ENCODE measurements at regions not wholly inside any gene's neighbourhood (a gene's known extent, or its start where the extent isn't known, plus 50 kb on each side); places are given as distances from the start of the nearest gene placed in this dataset.

DNA sequence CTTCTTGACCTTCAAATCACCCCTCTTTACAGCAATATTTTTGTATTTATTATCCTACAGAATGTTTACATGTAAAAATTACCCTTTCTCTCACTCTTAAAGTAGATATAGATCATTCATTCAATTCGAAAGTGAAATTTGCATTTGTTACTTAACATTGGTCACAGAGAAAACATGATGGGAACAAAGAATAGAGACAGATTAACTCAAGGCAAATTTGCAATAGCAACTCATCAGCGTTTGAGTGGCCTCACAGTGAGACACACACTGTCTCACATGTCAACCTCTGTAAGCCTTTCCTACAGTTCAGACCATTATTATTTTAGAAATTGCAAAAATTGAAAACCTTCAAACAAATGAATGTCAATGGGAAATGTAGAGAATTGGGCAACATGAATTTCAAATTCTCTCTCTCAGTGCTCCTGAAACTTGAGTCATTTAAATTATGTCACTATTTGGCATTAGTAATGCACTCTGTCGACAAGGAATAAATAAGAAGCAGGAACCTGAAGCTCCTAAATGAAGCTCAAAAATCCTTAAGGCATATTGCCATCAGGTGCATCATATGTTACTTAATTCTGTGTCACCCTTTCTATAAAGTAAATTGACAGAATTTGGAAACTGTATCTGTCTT, 148.3 kb upstream of the ANXA10 start:
- H4K20me1 ChIP-seq (ENCODE audit: insufficient read depth, low read length) = no peaks in the 10 kb centered on the region
- DNase-seq (ENCODE audit: insufficient read length, low spot score, missing footprints) = no peak

GRCh38 chr4:167944721-167945120, 147.6 kb upstream of the ANXA10 start:
- H3K27ac ChIP-seq (ENCODE audit: low read depth, low read length) = no peak overlapping the region
- H3K4me1 ChIP-seq (ENCODE audit: insufficient read depth, low read length) = no peaks in the 10 kb centered on the region
- H3K27me3 ChIP-seq (ENCODE audit: insufficient read depth, low read length) = no peaks in the 10 kb centered on the region
- H3K79me2 ChIP-seq (ENCODE audit: insufficient read depth, low read length) = no peaks in the 10 kb centered on the region
- H2AFZ ChIP-seq (ENCODE audit: low read length) = no peak overlapping the region
- no peak overlapping the region for H3K4me3 ChIP-seq (ENCODE audit: insufficient read depth, low read length)
- no peaks in the 10 kb centered on the region for H3K9me3 ChIP-seq (ENCODE audit: low read depth, low read length)
- H4K20me1 ChIP-seq (ENCODE audit: insufficient read depth, low read length) = no peaks in the 10 kb centered on the region
- no peak for TF ChIP-seq CTCF (IDR thresholded peaks at IDR 0.05; ENCODE audit: extremely low read depth, low read depth, low read length)
- no peak for DNase-seq (ENCODE audit: insufficient read length, low spot score, missing footprints)
- no peaks in the 10 kb centered on the region for H3K36me3 ChIP-seq (ENCODE audit: insufficient read depth, low read length)
- no peak overlapping the region for H3K4me2 ChIP-seq (ENCODE audit: insufficient read depth, low read length)

More for the DNA sequence above, 148.3 kb upstream of the ANXA10 start:
- no peak for TF ChIP-seq CTCF (IDR thresholded peaks at IDR 0.05; ENCODE audit: extremely low read depth, low read depth, low read length)
- no peaks in the 10 kb centered on the region for H3K9me3 ChIP-seq (ENCODE audit: low read depth, low read length)
- no peak overlapping the region for H2AFZ ChIP-seq (ENCODE audit: low read length)
- H3K4me1 ChIP-seq (ENCODE audit: insufficient read depth, low read length) = no peaks in the 10 kb centered on the region
- H3K27ac ChIP-seq (ENCODE audit: low read depth, low read length) = no peak overlapping the region
- no peaks in the 10 kb centered on the region for H3K27me3 ChIP-seq (ENCODE audit: insufficient read depth, low read length)
- no peak overlapping the region for H3K4me2 ChIP-seq (ENCODE audit: insufficient read depth, low read length)
- H3K4me3 ChIP-seq (ENCODE audit: insufficient read depth, low read length) = no peak overlapping the region
- no peaks in the 10 kb centered on the region for H3K79me2 ChIP-seq (ENCODE audit: insufficient read depth, low read length)
- no peaks in the 10 kb centered on the region for H3K36me3 ChIP-seq (ENCODE audit: insufficient read depth, low read length)

- no peak overlapping the region for H2AFZ ChIP-seq (ENCODE audit: low read length)
- H3K4me3 ChIP-seq (ENCODE audit: insufficient read depth, low read length) = no peak overlapping the region
- H3K79me2 ChIP-seq (ENCODE audit: insufficient read depth, low read length) = no peaks in the 10 kb centered on the region
- no peak overlapping the region for H3K27ac ChIP-seq (ENCODE audit: low read depth, low read length)
- no peaks in the 10 kb centered on the region for H4K20me1 ChIP-seq (ENCODE audit: insufficient read depth, low read length)
- no peaks in the 10 kb centered on the region for H3K27me3 ChIP-seq (ENCODE audit: insufficient read depth, low read length)
- no peak for DNase-seq (ENCODE audit: insufficient read length, low spot score, missing footprints)
- no peak for TF ChIP-seq CTCF (IDR thresholded peaks at IDR 0.05; ENCODE audit: extremely low read depth, low read depth, low read length)
- H3K36me3 ChIP-seq (ENCODE audit: insufficient read depth, low read length) = no peaks in the 10 kb centered on the region
- no peak overlapping the region for H3K4me2 ChIP-seq (ENCODE audit: insufficient read depth, low read length)
- H3K4me1 ChIP-seq (ENCODE audit: insufficient read depth, low read length) = no peaks in the 10 kb centered on the region
- H3K9me3 ChIP-seq (ENCODE audit: low read depth, low read length) = no peaks in the 10 kb centered on the region
Measured at GRCh38 chr4:167955006-167955405, 137.3 kb upstream of the ANXA10 start.

GRCh38 chr4:167956676-167957075, 135.7 kb upstream of the ANXA10 start:
- H3K36me3 ChIP-seq (ENCODE audit: insufficient read depth, low read length) = no peaks in the 10 kb centered on the region
- H3K79me2 ChIP-seq (ENCODE audit: insufficient read depth, low read length) = no peaks in the 10 kb centered on the region
- H3K4me1 ChIP-seq (ENCODE audit: insufficient read depth, low read length) = no peaks in the 10 kb centered on the region
- no peak overlapping the region for H3K27ac ChIP-seq (ENCODE audit: low read depth, low read length)
- H4K20me1 ChIP-seq (ENCODE audit: insufficient read depth, low read length) = no peaks in the 10 kb centered on the region
- H3K4me3 ChIP-seq (ENCODE audit: insufficient read depth, low read length) = no peak overlapping the region
- no peak overlapping the region for H2AFZ ChIP-seq (ENCODE audit: low read length)
- DNase-seq (ENCODE audit: insufficient read length, low spot score, missing footprints) = no peak
- H3K9me3 ChIP-seq (ENCODE audit: low read depth, low read length) = no peaks in the 10 kb centered on the region
- no peaks in the 10 kb centered on the region for H3K27me3 ChIP-seq (ENCODE audit: insufficient read depth, low read length)
- H3K4me2 ChIP-seq (ENCODE audit: insufficient read depth, low read length) = no peak overlapping the region
- TF ChIP-seq CTCF (IDR thresholded peaks at IDR 0.05; ENCODE audit: extremely low read depth, low read depth, low read length) = no peak
